SK-N-SH (cell line): ENCODE measurements at regions not wholly inside any gene's neighbourhood (a gene's known extent, or its start where the extent isn't known, plus 50 kb on each side); places are given as distances from the start of the nearest gene placed in this dataset.

Experiments used
- CTCF ChIA-PET: fragments of 300-600, 350-600 bp; formaldehyde crosslinking; extraction: SDS; loops from one replicate; lab custom pipeline; 2021; lab: Yijun Ruan, JAX
- POLR2A ChIA-PET: fragments of 350-600 bp; sonication (Branson Sonifier 250); formaldehyde crosslinking; extraction: SDS; loops from one replicate; lab custom pipeline; 2020; ENCODE audit warnings: antibody characterized with exemption, inconsistent platforms; lab: Yijun Ruan, JAX
- DNase-seq: peaks from one replicate; pipeline ENCODE4 v3.0.0; 2012
- H2AFZ ChIP-seq: fragments of 200-600 bp; sonication (generic); 2 replicates; pipeline ENCODE4 v1.8.1; 2016; ENCODE audit warnings: antibody characterized with exemption, mild to moderate bottlenecking, low read depth
- H3F3A ChIP-seq: fragments of 200-600 bp; sonication (generic); replicated peaks from 2 replicates; pipeline ENCODE3; 2016; ENCODE audit warnings: antibody characterized with exemption, mild to moderate bottlenecking; ENCODE audit not compliant: insufficient read depth
- H3K27ac ChIP-seq, 2 experiments: fragments of 200-500 bp in 1 of 2; fragments of 200-600 bp in 1 of 2; sonication (Bioruptor generic) in 1 of 2; sonication (generic), shearing (Covaris generic) in 1 of 2; 2 replicates each; pipeline versions ENCODE4 v1.5.1 to v1.6.1; 2014 to 2016; ENCODE audit warnings: low read depth in 2 of 2, inconsistent platforms in 1 of 2, low read length in 1 of 2, mild to moderate bottlenecking in 1 of 2, mixed read lengths in 1 of 2
- H3K27me3 ChIP-seq: fragments of 200-600 bp; sonication (generic), shearing (Covaris generic); 2 replicates; pipeline ENCODE4 v1.6.1; 2016; ENCODE audit warnings: mixed run types; ENCODE audit not compliant: insufficient read depth
- H3K36me3 ChIP-seq, 2 experiments: fragments of 200-500 bp in 1 of 2; fragments of 200-600 bp in 1 of 2; sonication (Bioruptor generic) in 1 of 2; sonication (generic) in 1 of 2; replicated peaks in 1 of 2; 2 replicates each; pipeline versions ENCODE3 to v1.5.1; 2014 to 2016; ENCODE audit warnings: low read length in 1 of 2, mild to moderate bottlenecking in 1 of 2; ENCODE audit not compliant: insufficient read depth in 2 of 2, control insufficient read depth in 1 of 2
- H3K4me1 ChIP-seq, 2 experiments: fragments of 200-500 bp in 1 of 2; fragments of 200-600 bp in 1 of 2; sonication (Bioruptor generic) in 1 of 2; sonication (generic), shearing (Covaris generic) in 1 of 2; 2 replicates each; pipeline versions ENCODE4 v1.5.1 to v1.6.1; 2014 to 2016; ENCODE audit warnings: low read depth in 1 of 2, low read length in 1 of 2, mixed run types in 1 of 2; ENCODE audit not compliant: insufficient read depth in 2 of 2, control insufficient read depth in 1 of 2
- H3K4me2 ChIP-seq: fragments of 200-600 bp; sonication (generic), shearing (Covaris generic); 2 replicates; pipeline ENCODE4 v1.6.1; 2017; ENCODE audit warnings: mixed run types
- H3K4me3 ChIP-seq, 2 experiments: fragments of 200-500 bp in 1 of 2; fragments of 200-600 bp in 1 of 2; sonication (Bioruptor generic) in 1 of 2; sonication (generic), shearing (Covaris generic) in 1 of 2; 2 replicates each; pipeline versions ENCODE4 v1.5.1 to v1.8.1; 2014 to 2016; ENCODE audit warnings: low read depth in 2 of 2, inconsistent platforms in 1 of 2, low read length in 1 of 2, mild to moderate bottlenecking in 1 of 2, mixed read lengths in 1 of 2, moderate library complexity in 1 of 2
- H3K79me2 ChIP-seq: fragments of 200-600 bp; sonication (generic); 2 replicates; pipeline ENCODE4 v1.8.1; 2017; ENCODE audit warnings: mild to moderate bottlenecking; ENCODE audit not compliant: insufficient read depth
- H3K9ac ChIP-seq: fragments of 200-600 bp; sonication (generic); 2 replicates; pipeline ENCODE4 v1.6.1; 2017; ENCODE audit warnings: mixed run types
- H3K9me2 ChIP-seq: fragments of 200-600 bp; sonication (generic); 2 replicates; pipeline ENCODE4 v1.6.1; 2017; ENCODE audit warnings: mixed run types
- H3K9me3 ChIP-seq: fragments of 200-600 bp; sonication (generic); 2 replicates; pipeline ENCODE4 v1.6.1; 2017; ENCODE audit warnings: mixed run types, mild to moderate bottlenecking, moderate library complexity
- H4K20me1 ChIP-seq: fragments of 200-600 bp; sonication (generic); 2 replicates; pipeline ENCODE4 v1.6.1; 2017; ENCODE audit warnings: mild to moderate bottlenecking, mixed run types; ENCODE audit not compliant: insufficient read depth
- CTCF ChIP-seq: fragments of 200-600 bp; sonication (generic); IDR thresholded peaks from 2 replicates; pipeline ENCODE4 v1.6.1; 2017; ENCODE audit warnings: antibody characterized with exemption, mild to moderate bottlenecking, moderate library complexity
- ELF1 ChIP-seq: IDR thresholded peaks from 2 replicates; pipeline ENCODE4 v1.4.0; 2012
- EP300 ChIP-seq, 2 experiments: IDR thresholded peaks; 2 replicates each; pipeline versions ENCODE4 v1.4.0 to v1.6.1; 2012; ENCODE audit warnings: borderline replicate concordance in 1 of 2, low read depth in 1 of 2, low read length in 1 of 2
- FOXM1 ChIP-seq: IDR thresholded peaks from 2 replicates; pipeline ENCODE4 v1.4.0; 2012; ENCODE audit warnings: low read depth, mild to moderate bottlenecking
- GABPA ChIP-seq: IDR thresholded peaks from 2 replicates; pipeline ENCODE4 v1.4.0; 2012; ENCODE audit warnings: low read depth, mild to moderate bottlenecking
- GATA2 ChIP-seq: sonication (generic); formaldehyde crosslinking; IDR thresholded peaks from 2 replicates; pipeline ENCODE4 v1.5.0; 2020; ENCODE audit warnings: mild to moderate bottlenecking, missing genetic modification reagents
- IRF3 ChIP-seq: fragments of 150-350 bp; IDR thresholded peaks from 2 replicates; pipeline ENCODE4 v1.6.1; 2016; ENCODE audit warnings: mild to moderate bottlenecking, low read depth, low read length
- JUND ChIP-seq: IDR thresholded peaks from 2 replicates; pipeline ENCODE4 v1.4.0; 2012
- MAX ChIP-seq: IDR thresholded peaks from 2 replicates; pipeline ENCODE4 v1.4.0; 2012; ENCODE audit warnings: low read depth
- MXI1 ChIP-seq: IDR thresholded peaks from 2 replicates; pipeline ENCODE4 v1.6.1; 2012; ENCODE audit warnings: mild to moderate bottlenecking, low read depth, low read length, improper control_type of control experiment
- NFIC ChIP-seq: IDR thresholded peaks from 2 replicates; pipeline ENCODE4 v1.4.0; 2012; ENCODE audit warnings: borderline replicate concordance
- NRF1 ChIP-seq: IDR thresholded peaks from 2 replicates; pipeline ENCODE4 v1.6.1; 2012; ENCODE audit warnings: low read depth, mild to moderate bottlenecking, low read length
- POLR2AphosphoS5 ChIP-seq: IDR thresholded peaks from 2 replicates; pipeline ENCODE4 v1.6.1; 2012; ENCODE audit warnings: low read depth, low read length
- RCOR1 ChIP-seq: fragments of 150-350 bp; IDR thresholded peaks from 2 replicates; pipeline ENCODE4 v1.6.1; 2017; ENCODE audit warnings: antibody characterized with exemption, low read length
- RXRA ChIP-seq: IDR thresholded peaks from 2 replicates; pipeline ENCODE4 v1.4.0; 2012; ENCODE audit warnings: low read depth, mild to moderate bottlenecking, borderline replicate concordance
- SMC3 ChIP-seq: IDR thresholded peaks from 2 replicates; pipeline ENCODE4 v1.6.1; 2012; ENCODE audit warnings: low read depth, low read length, improper control_type of control experiment
- TAF1 ChIP-seq: IDR thresholded peaks from 2 replicates; pipeline ENCODE4 v1.6.1; 2012; ENCODE audit warnings: low read depth, mild to moderate bottlenecking, low read length, moderate library complexity, borderline replicate concordance
- TCF12 ChIP-seq: IDR thresholded peaks from 2 replicates; pipeline ENCODE4 v1.4.0; 2012
- USF2 ChIP-seq: fragments of 150-350 bp; IDR thresholded peaks from 2 replicates; pipeline ENCODE4 v1.6.1; 2017; ENCODE audit warnings: antibody characterized with exemption, low read length, low read depth, borderline replicate concordance
- ZBTB33 ChIP-seq: IDR thresholded peaks from 2 replicates; pipeline ENCODE4 v1.4.0; 2012; ENCODE audit warnings: low read depth, borderline replicate concordance
- WGBS: methylation state at CpG from one replicate; pipeline ENCODE4 v1.1.6; 2017; ENCODE audit warnings: low lambda C conversion rate; 5-methylcytosine and 5-hydroxymethylcytosine counted together

- no peak for TF ChIP-seq CTCF
Measured at GRCh38 chr6:145275019-145275418, 460.3 kb downstream of the EPM2A start (continued).

- no peak overlapping the region for H3K4me2 ChIP-seq
Measured at GRCh38 chr6:145275787-145276186, 459.5 kb downstream of the EPM2A start.

More at GRCh38 chr6:145275787-145276186, 459.5 kb downstream of the EPM2A start:
- Histone ChIP-seq H3K27ac (no peak overlapping the region), H2AFZ (no peak overlapping the region), H3K79me2 (no peaks in the 10 kb centered on the region), H3K9me2 (no peaks in the 10 kb centered on the region), H3K4me3 (no peak overlapping the region), H3F3A (no peaks in the 10 kb centered on the region), H3K36me3 (no peaks in the 10 kb centered on the region), H3K27me3 (no peaks in the 10 kb centered on the region), H3K9me3 (no peaks in the 10 kb centered on the region), H3K4me1 (no peaks in the 10 kb centered on the region; a peak in 1 of 4 replicates), H3K9ac (no peak overlapping the region), H4K20me1 (no peaks in the 10 kb centered on the region)
- ChIA-PET POLR2A (no interaction called here), CTCF (interaction anchor here (1.4 kb wide), 1 partner anchor 19 kb away, joined by 3 read pairs; no protein-coding TSS in a partner anchor)
- WGBS = 64% methylated on average over 1 of the region's 1 CpG
- no peak for DNase-seq
- no peak for TF ChIP-seq TAF1
- TF ChIP-seq GATA2 = no peak
- no peak for TF ChIP-seq RXRA
- no peak for TF ChIP-seq ZBTB33
- no peak for TF ChIP-seq POLR2AphosphoS5
- no peak for TF ChIP-seq RCOR1
- TF ChIP-seq MAX = no peak
- no peak for TF ChIP-seq TCF12
- no peak for TF ChIP-seq IRF3
- no peak for TF ChIP-seq NFIC
- TF ChIP-seq GABPA = no peak
- TF ChIP-seq SMC3 = no peak
- no peak for TF ChIP-seq USF2
- TF ChIP-seq MXI1 = no peak
- TF ChIP-seq ELF1 = no peak
- TF ChIP-seq FOXM1 = no peak
- TF ChIP-seq NRF1 = no peak
- no peak for TF ChIP-seq JUND
- no peak for TF ChIP-seq EP300 (IDR thresholded peaks at IDR 0.05; ENCODE audit: borderline replicate concordance in 1 of 2, low read depth in 1 of 2, low read length in 1 of 2)
